SK-N-SH (cell line): ENCODE measurements at regions not wholly inside any gene's neighbourhood (a gene's known extent, or its start where the extent isn't known, plus 50 kb on each side); places are given as distances from the start of the nearest gene placed in this dataset.

Experiments
- CTCF ChIA-PET: fragments of 300-600, 350-600 bp; formaldehyde crosslinking; extraction: SDS; loops from one replicate; lab custom pipeline; 2021; lab: Yijun Ruan, JAX
- POLR2A ChIA-PET: fragments of 350-600 bp; sonication (Branson Sonifier 250); formaldehyde crosslinking; extraction: SDS; loops from one replicate; lab custom pipeline; 2020; ENCODE audit warnings: antibody characterized with exemption, inconsistent platforms; lab: Yijun Ruan, JAX
- DNase-seq: peaks from one replicate; pipeline ENCODE4 v3.0.0; 2012
- H2AFZ ChIP-seq: fragments of 200-600 bp; sonication (generic); 2 replicates; pipeline ENCODE4 v1.8.1; 2016; ENCODE audit warnings: antibody characterized with exemption, mild to moderate bottlenecking, low read depth
- H3F3A ChIP-seq: fragments of 200-600 bp; sonication (generic); replicated peaks from 2 replicates; pipeline ENCODE3; 2016; ENCODE audit warnings: antibody characterized with exemption, mild to moderate bottlenecking; ENCODE audit not compliant: insufficient read depth
- H3K27ac ChIP-seq, 2 experiments: fragments of 200-500 bp in 1 of 2; fragments of 200-600 bp in 1 of 2; sonication (Bioruptor generic) in 1 of 2; sonication (generic), shearing (Covaris generic) in 1 of 2; 2 replicates each; pipeline versions ENCODE4 v1.5.1 to v1.6.1; 2014 to 2016; ENCODE audit warnings: low read depth in 2 of 2, inconsistent platforms in 1 of 2, low read length in 1 of 2, mild to moderate bottlenecking in 1 of 2, mixed read lengths in 1 of 2
- H3K27me3 ChIP-seq: fragments of 200-600 bp; sonication (generic), shearing (Covaris generic); 2 replicates; pipeline ENCODE4 v1.6.1; 2016; ENCODE audit warnings: mixed run types; ENCODE audit not compliant: insufficient read depth
- H3K36me3 ChIP-seq, 2 experiments: fragments of 200-500 bp in 1 of 2; fragments of 200-600 bp in 1 of 2; sonication (Bioruptor generic) in 1 of 2; sonication (generic) in 1 of 2; replicated peaks in 1 of 2; 2 replicates each; pipeline versions ENCODE3 to v1.5.1; 2014 to 2016; ENCODE audit warnings: low read length in 1 of 2, mild to moderate bottlenecking in 1 of 2; ENCODE audit not compliant: insufficient read depth in 2 of 2, control insufficient read depth in 1 of 2
- H3K4me1 ChIP-seq, 2 experiments: fragments of 200-500 bp in 1 of 2; fragments of 200-600 bp in 1 of 2; sonication (Bioruptor generic) in 1 of 2; sonication (generic), shearing (Covaris generic) in 1 of 2; 2 replicates each; pipeline versions ENCODE4 v1.5.1 to v1.6.1; 2014 to 2016; ENCODE audit warnings: low read depth in 1 of 2, low read length in 1 of 2, mixed run types in 1 of 2; ENCODE audit not compliant: insufficient read depth in 2 of 2, control insufficient read depth in 1 of 2
- H3K4me2 ChIP-seq: fragments of 200-600 bp; sonication (generic), shearing (Covaris generic); 2 replicates; pipeline ENCODE4 v1.6.1; 2017; ENCODE audit warnings: mixed run types
- H3K4me3 ChIP-seq, 2 experiments: fragments of 200-500 bp in 1 of 2; fragments of 200-600 bp in 1 of 2; sonication (Bioruptor generic) in 1 of 2; sonication (generic), shearing (Covaris generic) in 1 of 2; 2 replicates each; pipeline versions ENCODE4 v1.5.1 to v1.8.1; 2014 to 2016; ENCODE audit warnings: low read depth in 2 of 2, inconsistent platforms in 1 of 2, low read length in 1 of 2, mild to moderate bottlenecking in 1 of 2, mixed read lengths in 1 of 2, moderate library complexity in 1 of 2
- H3K79me2 ChIP-seq: fragments of 200-600 bp; sonication (generic); 2 replicates; pipeline ENCODE4 v1.8.1; 2017; ENCODE audit warnings: mild to moderate bottlenecking; ENCODE audit not compliant: insufficient read depth
- H3K9ac ChIP-seq: fragments of 200-600 bp; sonication (generic); 2 replicates; pipeline ENCODE4 v1.6.1; 2017; ENCODE audit warnings: mixed run types
- H3K9me2 ChIP-seq: fragments of 200-600 bp; sonication (generic); 2 replicates; pipeline ENCODE4 v1.6.1; 2017; ENCODE audit warnings: mixed run types
- H3K9me3 ChIP-seq: fragments of 200-600 bp; sonication (generic); 2 replicates; pipeline ENCODE4 v1.6.1; 2017; ENCODE audit warnings: mixed run types, mild to moderate bottlenecking, moderate library complexity
- H4K20me1 ChIP-seq: fragments of 200-600 bp; sonication (generic); 2 replicates; pipeline ENCODE4 v1.6.1; 2017; ENCODE audit warnings: mild to moderate bottlenecking, mixed run types; ENCODE audit not compliant: insufficient read depth
- FOSL2 ChIP-seq: IDR thresholded peaks from 2 replicates; pipeline ENCODE4 v1.4.0; 2012; ENCODE audit warnings: low read depth, mild to moderate bottlenecking, moderate library complexity, borderline replicate concordance
- FOXJ3 ChIP-seq: sonication (generic); formaldehyde crosslinking; IDR thresholded peaks from 2 replicates; pipeline ENCODE4 v1.5.1; 2020; ENCODE audit warnings: mild to moderate bottlenecking, missing genetic modification reagents
- GABPA ChIP-seq: IDR thresholded peaks from 2 replicates; pipeline ENCODE4 v1.4.0; 2012; ENCODE audit warnings: low read depth, mild to moderate bottlenecking
- GATA2 ChIP-seq: sonication (generic); formaldehyde crosslinking; IDR thresholded peaks from 2 replicates; pipeline ENCODE4 v1.5.0; 2020; ENCODE audit warnings: mild to moderate bottlenecking, missing genetic modification reagents
- MAX ChIP-seq: IDR thresholded peaks from 2 replicates; pipeline ENCODE4 v1.4.0; 2012; ENCODE audit warnings: low read depth
- MEF2A ChIP-seq: IDR thresholded peaks from 2 replicates; pipeline ENCODE4 v1.4.0; 2012; ENCODE audit warnings: low read depth, borderline replicate concordance
- MXI1 ChIP-seq: IDR thresholded peaks from 2 replicates; pipeline ENCODE4 v1.6.1; 2012; ENCODE audit warnings: mild to moderate bottlenecking, low read depth, low read length, improper control_type of control experiment
- POLR2AphosphoS5 ChIP-seq: IDR thresholded peaks from 2 replicates; pipeline ENCODE4 v1.6.1; 2012; ENCODE audit warnings: low read depth, low read length
- RAD21 ChIP-seq: IDR thresholded peaks from 2 replicates; pipeline ENCODE4 v1.6.1; 2012; ENCODE audit warnings: mild to moderate bottlenecking, low read length
- REST ChIP-seq: IDR thresholded peaks from 2 replicates; pipeline ENCODE4 v1.6.1; 2012; ENCODE audit warnings: mild to moderate bottlenecking, low read depth, low read length, moderate library complexity
- RFX5 ChIP-seq: IDR thresholded peaks from 2 replicates; pipeline ENCODE4 v1.6.1; 2012; ENCODE audit warnings: mild to moderate bottlenecking, improper control_type of control experiment, low read length
- RXRA ChIP-seq: IDR thresholded peaks from 2 replicates; pipeline ENCODE4 v1.4.0; 2012; ENCODE audit warnings: low read depth, mild to moderate bottlenecking, borderline replicate concordance
- SIN3A ChIP-seq: IDR thresholded peaks from 2 replicates; pipeline ENCODE4 v1.6.1; 2012; ENCODE audit warnings: low read depth, mild to moderate bottlenecking, low read length, moderate library complexity, borderline replicate concordance
- TAF1 ChIP-seq: IDR thresholded peaks from 2 replicates; pipeline ENCODE4 v1.6.1; 2012; ENCODE audit warnings: low read depth, mild to moderate bottlenecking, low read length, moderate library complexity, borderline replicate concordance
- TCF12 ChIP-seq: IDR thresholded peaks from 2 replicates; pipeline ENCODE4 v1.4.0; 2012
- USF1 ChIP-seq: IDR thresholded peaks from 2 replicates; pipeline ENCODE4 v1.4.0; 2012; ENCODE audit warnings: low read depth, borderline replicate concordance
- USF2 ChIP-seq: fragments of 150-350 bp; IDR thresholded peaks from 2 replicates; pipeline ENCODE4 v1.6.1; 2017; ENCODE audit warnings: antibody characterized with exemption, low read length, low read depth, borderline replicate concordance
- YY1 ChIP-seq: IDR thresholded peaks from 2 replicates; pipeline ENCODE4 v1.4.0; 2012; ENCODE audit warnings: low read depth, mild to moderate bottlenecking
- WGBS: methylation state at CpG from one replicate; pipeline ENCODE4 v1.1.6; 2017; ENCODE audit warnings: low lambda C conversion rate; 5-methylcytosine and 5-hydroxymethylcytosine counted together

- Histone ChIP-seq H3K9me2 (no peaks in the 10 kb centered on the region), H3F3A (no peaks in the 10 kb centered on the region), H3K4me1 (no peaks in the 10 kb centered on the region), H3K9me3 (no peaks in the 10 kb centered on the region), H2AFZ (no peak overlapping the region), H4K20me1 (no peaks in the 10 kb centered on the region), H3K36me3 (no peaks in the 10 kb centered on the region), H3K9ac (no peak overlapping the region), H3K4me2 (no peak overlapping the region), H3K27ac (no peak overlapping the region), H3K27me3 (no peaks in the 10 kb centered on the region), H3K79me2 (no peaks in the 10 kb centered on the region), H3K4me3 (no peak overlapping the region)
- no peak for TF ChIP-seq MXI1
- TF ChIP-seq USF1, result no peak
- TF ChIP-seq MAX, result no peak
- no peak for TF ChIP-seq USF2
- no peak for TF ChIP-seq TAF1
- ChIA-PET POLR2A (no interaction called here), CTCF (no interaction called here)
- DNase-seq, result no peak
Observed at GRCh38 chr1:82499022-82499421, 698.3 kb downstream of the ADGRL2 start.

GRCh38 chr1:82494117-82494516 lies 693.4 kb downstream of the ADGRL2 start:
- Histone ChIP-seq H4K20me1 (no peaks in the 10 kb centered on the region), H3K27ac (no peak overlapping the region), H3K4me1 (no peaks in the 10 kb centered on the region), H3K36me3 (no peaks in the 10 kb centered on the region), H3F3A (no peaks in the 10 kb centered on the region), H3K4me3 (no peak overlapping the region), H3K9me3 (no peaks in the 10 kb centered on the region), H3K79me2 (no peaks in the 10 kb centered on the region), H3K9me2 (no peaks in the 10 kb centered on the region), H3K27me3 (no peaks in the 10 kb centered on the region), H3K9ac (no peak overlapping the region), H2AFZ (no peak overlapping the region), H3K4me2 (no peak overlapping the region)
- no peak for TF ChIP-seq GATA2 (CRISPR knock-in tag)
- no peak for TF ChIP-seq MXI1
- TF ChIP-seq TCF12, result no peak
- TF ChIP-seq RXRA, result no peak
- TF ChIP-seq TAF1, result no peak
- no peak for TF ChIP-seq GABPA
- no peak for DNase-seq
- POLR2A ChIA-PET, result no interaction called here
- CTCF ChIA-PET, result no interaction called here
- 44% methylated on average over 3 of the region's 3 CpGs for WGBS

- CTCF ChIA-PET, result no interaction called here
- TF ChIP-seq REST, result no peak
- TF ChIP-seq YY1, result no peak
- no peak for TF ChIP-seq SIN3A
- no peak for TF ChIP-seq RFX5
- TF ChIP-seq RAD21, result no peak
- no peak for TF ChIP-seq FOSL2
- TF ChIP-seq MEF2A, result no peak
- no peak for TF ChIP-seq FOXJ3 (CRISPR knock-in tag)
- TF ChIP-seq TAF1, result no peak
- no peak for TF ChIP-seq POLR2AphosphoS5
Observed at GRCh38 chr1:82492159-82492558, 691.4 kb downstream of the ADGRL2 start.

More at GRCh38 chr1:82492159-82492558, 691.4 kb downstream of the ADGRL2 start:
- Histone ChIP-seq H2AFZ (no peak overlapping the region), H3K4me3 (no peak overlapping the region), H3K9me2 (no peaks in the 10 kb centered on the region), H3K36me3 (no peaks in the 10 kb centered on the region), H3K27me3 (no peaks in the 10 kb centered on the region), H4K20me1 (no peaks in the 10 kb centered on the region), H3K9me3 (no peaks in the 10 kb centered on the region), H3K4me1 (no peaks in the 10 kb centered on the region), H3K79me2 (no peaks in the 10 kb centered on the region), H3K27ac (no peak overlapping the region), H3K4me2 (no peak overlapping the region), H3K9ac (no peak overlapping the region), H3F3A (no peaks in the 10 kb centered on the region)
- no peak for DNase-seq
- WGBS, result 23% methylated on average over 2 of the region's 2 CpGs
- POLR2A ChIA-PET, result no interaction called here
